PC-3 (cell line): ENCODE measurements at regions not wholly inside any gene's neighbourhood (a gene's known extent, or its start where the extent isn't known, plus 50 kb on each side); places are given as distances from the start of the nearest gene placed in this dataset.
A peak's percentile ranks its signal among the peaks of the same experiment; 100 is the strongest.

ENCODE experiments used
- ATAC-seq: fragments of 200-7000 bp; cut with Tn5 transposase; 2 replicates; pipeline ENCODE4 v1.9.1; 2020; ENCODE audit warnings: mild to moderate bottlenecking, moderate library complexity
- BruUV-seq: library from RNA; stranded (reverse); fragments of 400-500 nt; replicated peaks from 2 replicates; lab custom pipeline; 2021; lab: Mats Ljungman, UMichigan
- CTCF ChIA-PET: fragments of 300-600 bp; sonication (Branson Sonifier 250); formaldehyde crosslinking; loops from one replicate; lab custom pipeline; 2022; ENCODE audit warnings: antibody characterized with exemption; lab: Charles Lee
- POLR2A ChIA-PET: fragments of 300-600 bp; sonication (Branson Sonifier 250); formaldehyde crosslinking; loops from one replicate; lab custom pipeline; 2022; ENCODE audit warnings: antibody characterized with exemption; ENCODE audit not compliant: unreplicated experiment; lab: Charles Lee
- DNase-seq: peaks from one replicate; pipeline ENCODE4 v3.0.0-alpha.2; 2015
- H2AFZ ChIP-seq: fragments of 300-600 bp; sonication (generic); 2 replicates; pipeline ENCODE4 v1.6.0; 2016; ENCODE audit warnings: antibody characterized with exemption, low read length
- H3F3A ChIP-seq: fragments of 300-600 bp; sonication (generic); one replicate; pipeline ENCODE4 v1.6.0; 2017; ENCODE audit warnings: antibody characterized with exemption, low read length, control low read depth, mild to moderate bottlenecking; ENCODE audit not compliant: unreplicated experiment
- H3K27ac ChIP-seq: fragments of 300-600 bp; sonication (generic); 2 replicates; pipeline ENCODE4 v1.5.1; 2016; ENCODE audit warnings: mild to moderate bottlenecking, low read length
- H3K27me3 ChIP-seq: fragments of 300-600 bp; sonication (generic); 2 replicates; pipeline ENCODE4 v1.6.1; 2016; ENCODE audit warnings: low read length, mixed read lengths
- H3K36me3 ChIP-seq: fragments of 300-600 bp; sonication (generic); 2 replicates; pipeline ENCODE4 v1.6.1; 2016; ENCODE audit warnings: low read depth, mixed run types, low read length, mixed read lengths
- H3K4me1 ChIP-seq: fragments of 300-600 bp; sonication (generic); 2 replicates; pipeline ENCODE4 v1.5.1; 2016; ENCODE audit warnings: low read length; ENCODE audit not compliant: insufficient read depth
- H3K4me2 ChIP-seq: fragments of 300-600 bp; sonication (generic); 2 replicates; pipeline ENCODE4 v1.6.0; 2016; ENCODE audit warnings: low read length
- H3K4me3 ChIP-seq: fragments of 300-600 bp; sonication (generic); 2 replicates; pipeline ENCODE4 v1.5.1; 2016; ENCODE audit warnings: mild to moderate bottlenecking, low read length, mixed read lengths
- H3K79me2 ChIP-seq: fragments of 300-600 bp; sonication (generic); 2 replicates; pipeline ENCODE4 v1.6.1; 2017; ENCODE audit warnings: low read length, mixed read lengths
- H3K9ac ChIP-seq: fragments of 300-600 bp; sonication (generic); 2 replicates; pipeline ENCODE4 v1.6.0; 2016; ENCODE audit warnings: mild to moderate bottlenecking, low read length
- H3K9me2 ChIP-seq: fragments of 300-600 bp; sonication (generic); replicated peaks from 2 replicates; pipeline ENCODE4 v1.6.1; 2016; ENCODE audit warnings: mixed run types, low read length, mixed read lengths
- H3K9me3 ChIP-seq: fragments of 300-600 bp; sonication (generic); 2 replicates; pipeline ENCODE4 v1.6.1; 2016; ENCODE audit warnings: low read length, mixed read lengths
- H4K20me1 ChIP-seq: fragments of 300-600 bp; sonication (generic); 2 replicates; pipeline ENCODE4 v1.6.1; 2016; ENCODE audit warnings: low read length, mixed read lengths
- CTCF ChIP-seq: fragments of 300-600 bp; sonication (generic); conservative IDR thresholded peaks from 2 replicates; pipeline ENCODE4 v1.5.1; 2017; ENCODE audit warnings: antibody characterized with exemption, low read depth, mild to moderate bottlenecking, low read length
- EZH2 ChIP-seq: fragments of 300-600 bp; sonication (generic); IDR thresholded peaks from one replicate; pipeline ENCODE4 v1.6.1; 2017; ENCODE audit warnings: antibody characterized with exemption, mild to moderate bottlenecking, low read length; ENCODE audit not compliant: unreplicated experiment
- EZH2phosphoT487 ChIP-seq: fragments of 300-600 bp; sonication (generic); IDR thresholded peaks from 2 replicates; pipeline ENCODE4 v1.6.1; 2018; ENCODE audit warnings: mild to moderate bottlenecking, antibody characterized with exemption, low read length, borderline replicate concordance
- intact Hi-C: fragments of 100-400 bp; cut with micrococcal nuclease; formaldehyde crosslinking; loops from 2 replicates; pipeline ENCODE4 v1.9.0; 2023

DNA sequence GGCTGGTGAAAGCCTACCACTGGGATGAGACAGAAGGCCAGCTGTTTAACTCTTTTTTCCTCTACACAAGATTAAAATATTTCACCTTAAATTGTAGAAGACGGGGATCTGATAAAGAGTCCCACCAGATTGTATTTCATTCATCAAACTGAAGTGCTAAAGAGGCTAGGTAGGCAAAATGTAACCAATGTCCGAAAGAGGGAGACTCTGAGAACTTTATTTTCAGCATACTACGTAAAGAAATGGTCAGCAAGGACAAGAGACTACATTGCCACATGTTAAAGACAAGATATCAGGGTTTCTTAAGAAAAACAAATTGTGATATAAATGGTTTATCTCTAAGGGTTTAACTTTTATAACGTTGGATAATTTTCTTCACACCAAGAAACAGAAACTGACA is 71.6 kb upstream of the INPP4B start:
- Histone ChIP-seq H3K79me2 (no peaks in the 10 kb centered on the region), H3K4me2 (no peak overlapping the region), H4K20me1 (no peaks in the 10 kb centered on the region), H2AFZ (no peak overlapping the region), H3K9me3 (no peaks in the 10 kb centered on the region), H3K9ac (no peak overlapping the region), H3K9me2 (no peaks in the 10 kb centered on the region), H3K27ac (no peak overlapping the region), H3K27me3 (peaks cover 29% of the 10 kb centered on the region), H3K4me3 (no peak overlapping the region), H3F3A (no peaks in the 10 kb centered on the region), H3K36me3 (no peaks in the 10 kb centered on the region), H3K4me1 (no peaks in the 10 kb centered on the region)
- ChIA-PET POLR2A (no interaction called here), CTCF (no interaction called here)
- TF ChIP-seq CTCF (peak; percentile 50), EZH2 (no peak), EZH2phosphoT487 (no peak)
- DNase-seq (peak; percentile 42), ATAC-seq (no peak)
- no TSS peak for BruUV-seq
- intact Hi-C loops, result no loop called here

DNA sequence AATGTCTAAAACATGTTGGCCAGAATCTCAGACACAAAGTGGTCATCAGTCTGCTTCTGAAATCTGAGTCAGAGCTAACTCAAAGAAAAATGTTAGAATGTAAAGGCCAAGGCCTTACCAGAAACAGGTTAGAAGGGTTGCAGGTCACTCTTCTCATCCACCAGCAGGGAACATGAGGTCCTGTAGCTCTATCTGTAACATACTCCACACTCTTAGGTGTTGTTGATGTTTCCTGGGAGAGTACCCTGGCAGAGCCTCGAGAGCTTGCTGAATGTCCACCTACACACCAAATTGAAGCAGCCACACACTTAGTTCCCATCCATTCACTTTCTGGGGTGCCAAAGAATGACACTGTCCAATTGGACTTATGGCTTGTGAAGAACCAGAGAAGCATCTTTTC is 76.6 kb upstream of the INPP4B start:
- peaks cover 46% of the 10 kb centered on the region for H3K27me3 ChIP-seq
- no peaks in the 10 kb centered on the region for H3K4me1 ChIP-seq
- no TSS peak for BruUV-seq
- no peak for ATAC-seq
- H3K4me2 ChIP-seq, result no peak overlapping the region
- ChIA-PET POLR2A (no interaction called here), CTCF (no interaction called here)
- DNase-seq, result no peak
- no peak overlapping the region for H3K9ac ChIP-seq
- TF ChIP-seq CTCF, result no peak
- no peak for TF ChIP-seq EZH2phosphoT487
- no peak for TF ChIP-seq EZH2
- H3K9me3 ChIP-seq, result no peaks in the 10 kb centered on the region
- no peaks in the 10 kb centered on the region for H3F3A ChIP-seq
- H3K27ac ChIP-seq, result no peak overlapping the region
- H3K4me3 ChIP-seq, result no peak overlapping the region
- H2AFZ ChIP-seq, result no peak overlapping the region
- no peaks in the 10 kb centered on the region for H3K36me3 ChIP-seq
- H3K9me2 ChIP-seq, result no peaks in the 10 kb centered on the region
- intact Hi-C loops, result no loop called here
- no peaks in the 10 kb centered on the region for H3K79me2 ChIP-seq
- no peaks in the 10 kb centered on the region for H4K20me1 ChIP-seq

GRCh38 chr4:142923619-142924018 is 77.5 kb upstream of the INPP4B start:
- intact Hi-C loops, result no loop called here
- Histone ChIP-seq H3F3A (no peaks in the 10 kb centered on the region), H3K9me3 (no peaks in the 10 kb centered on the region), H3K27ac (no peak overlapping the region), H3K4me2 (no peak overlapping the region), H3K36me3 (no peaks in the 10 kb centered on the region), H3K4me1 (no peaks in the 10 kb centered on the region), H4K20me1 (no peaks in the 10 kb centered on the region), H3K27me3 (peaks cover 50% of the 10 kb centered on the region), H3K9me2 (no peaks in the 10 kb centered on the region), H3K79me2 (no peaks in the 10 kb centered on the region), H3K9ac (no peak overlapping the region), H2AFZ (no peak overlapping the region), H3K4me3 (no peak overlapping the region)
- DNase-seq, result no peak
- TF ChIP-seq EZH2phosphoT487 (no peak), EZH2 (no peak), CTCF (no peak)
- ChIA-PET CTCF (no interaction called here), POLR2A (no interaction called here)
- BruUV-seq, result no TSS peak
- no peak for ATAC-seq
